ENCODE measurements at regions not wholly inside any gene's neighbourhood (a gene's known extent, or its start where the extent isn't known, plus 50 kb on each side); places are given as distances from the start of the nearest gene placed in this dataset.
A peak's percentile ranks its signal among the peaks of the same experiment; 100 is the strongest.

DNA sequence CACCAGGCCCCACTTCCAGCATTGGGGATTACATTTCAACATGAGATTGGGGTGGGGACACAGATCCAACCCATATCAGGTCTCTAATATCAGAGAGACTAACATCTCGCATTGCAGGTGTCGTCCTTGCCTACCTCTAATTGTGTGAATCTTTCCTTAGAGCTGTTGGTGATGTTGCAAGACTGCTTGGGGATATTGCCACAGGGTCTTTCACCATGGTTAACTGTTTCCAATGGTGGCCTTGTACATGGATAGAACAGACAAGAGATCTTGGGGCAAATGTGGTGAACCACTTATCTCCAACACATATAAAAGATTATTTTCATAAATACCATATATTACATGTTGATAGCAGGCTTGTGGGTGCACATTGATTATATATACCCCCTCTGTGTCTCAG lies 270.3 kb upstream of the LINC00305 start:
- Histone ChIP-seq H3K4me1 (no peaks in the 10 kb centered on the region), H3K27ac (no peak overlapping the region), H3K36me3 (no peaks in the 10 kb centered on the region), H3K9me3 (replicated peaks) (no peaks in the 10 kb centered on the region), H3K27me3 (no peaks in the 10 kb centered on the region), H3K4me3 (no peak overlapping the region)
- DNase-seq = no peak

DNA sequence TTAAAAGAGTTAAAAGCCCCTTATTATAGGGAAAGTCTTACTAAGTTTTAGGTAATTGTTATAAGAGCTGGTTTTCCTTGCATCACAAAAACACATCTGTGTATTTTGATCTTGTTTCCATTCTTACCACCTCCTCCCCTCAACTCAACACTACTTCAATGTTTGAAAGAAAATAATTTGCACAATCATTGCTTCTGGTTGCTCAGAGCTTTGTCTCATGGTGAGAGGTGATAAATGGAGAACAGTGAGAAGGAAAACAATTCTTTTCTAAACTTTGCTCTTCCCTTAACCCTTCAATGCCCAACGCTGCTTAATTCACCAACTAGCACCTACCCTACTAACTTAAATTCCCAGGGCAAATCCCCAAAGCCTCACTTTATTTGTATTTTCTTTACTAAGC lies 268.1 kb upstream of the LINC00305 start:
- Histone ChIP-seq H3K4me3 (no peak overlapping the region), H3K4me1 (no peaks in the 10 kb centered on the region), H3K36me3 (no peaks in the 10 kb centered on the region), H3K27me3 (no peaks in the 10 kb centered on the region), H3K27ac (no peak overlapping the region), H3K9me3 (replicated peaks) (no peaks in the 10 kb centered on the region)
- no peak for DNase-seq

DNA sequence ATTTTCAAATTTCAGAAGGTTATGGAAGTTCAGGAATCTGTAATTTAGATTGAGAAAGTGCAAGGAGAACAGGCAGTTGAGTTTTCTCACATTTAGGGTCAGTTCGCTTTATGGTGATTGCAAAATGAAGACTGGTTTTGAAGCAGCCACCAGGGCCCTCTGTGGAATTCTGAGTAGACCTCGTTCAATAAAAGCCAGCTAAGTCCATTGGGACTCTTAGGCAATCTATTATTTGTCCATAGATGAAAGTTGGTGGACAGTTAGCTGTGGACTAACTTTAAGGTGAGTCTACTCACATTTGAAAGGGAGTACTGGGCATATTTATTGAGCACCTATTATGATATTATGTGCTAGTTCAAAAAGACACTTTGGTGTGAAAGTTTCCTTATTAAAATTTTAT lies 266.3 kb upstream of the LINC00305 start:
- Histone ChIP-seq H3K36me3 (no peaks in the 10 kb centered on the region), H3K27ac (no peak overlapping the region), H3K9me3 (replicated peaks) (no peaks in the 10 kb centered on the region), H3K4me3 (no peak overlapping the region), H3K4me1 (no peaks in the 10 kb centered on the region), H3K27me3 (no peaks in the 10 kb centered on the region)
- DNase-seq = no peak

DNA sequence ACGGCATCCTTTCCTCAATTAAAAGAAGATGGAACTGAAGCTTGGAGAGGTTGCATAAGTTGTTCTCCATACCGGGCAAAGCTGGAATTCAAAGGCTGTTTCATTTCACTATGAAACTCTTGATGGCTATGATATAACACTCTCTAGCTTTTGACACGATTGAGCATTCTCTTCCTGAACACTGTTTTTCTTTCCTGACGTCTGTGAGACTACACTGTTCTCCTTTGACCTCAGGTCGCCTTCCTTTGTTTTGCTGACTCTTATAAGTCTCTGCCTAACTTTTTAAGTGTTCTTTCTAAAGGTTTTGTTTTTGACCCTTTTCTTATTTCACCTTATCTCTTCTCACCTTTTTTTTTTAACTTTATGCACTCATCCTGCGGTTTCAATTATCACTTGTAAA lies 261.8 kb upstream of the LINC00305 start:
- no peak for DNase-seq
- H3K27ac ChIP-seq = no peak overlapping the region
- no peaks in the 10 kb centered on the region for H3K36me3 ChIP-seq
- H3K27me3 ChIP-seq = no peaks in the 10 kb centered on the region
- no peak overlapping the region for H3K4me3 ChIP-seq
- H3K9me3 ChIP-seq (replicated peaks) = no peaks in the 10 kb centered on the region
- no peaks in the 10 kb centered on the region; the same call in 1 of the 2 replicates for H3K4me1 ChIP-seq

DNA sequence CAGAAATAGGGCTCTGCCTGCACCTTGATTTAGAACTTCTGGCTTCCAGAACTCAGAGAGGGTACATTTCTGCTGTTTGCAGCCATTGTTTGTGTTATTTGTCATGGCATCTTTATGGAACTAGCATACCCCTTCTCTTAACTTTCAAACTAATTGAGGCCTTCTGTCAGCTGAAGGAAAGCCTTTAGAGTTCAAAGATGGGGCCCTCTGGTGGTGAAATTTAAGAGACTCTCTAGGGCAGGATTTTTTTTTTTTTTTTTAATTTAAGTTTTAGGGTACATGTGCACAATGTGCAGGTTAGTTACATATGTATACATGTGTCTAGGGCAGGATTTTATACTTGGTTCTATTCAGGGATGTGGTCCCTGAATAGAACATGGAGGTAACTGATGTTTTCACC lies 260.6 kb upstream of the LINC00305 start:
- Histone ChIP-seq H3K27me3 (no peaks in the 10 kb centered on the region), H3K9me3 (replicated peaks) (no peaks in the 10 kb centered on the region), H3K27ac (no peak overlapping the region), H3K4me3 (no peak overlapping the region), H3K36me3 (no peaks in the 10 kb centered on the region), H3K4me1 (peaks cover 5% of the 10 kb centered on the region)
- peak in 1 of 2 experiments; percentile 29 for DNase-seq

DNA sequence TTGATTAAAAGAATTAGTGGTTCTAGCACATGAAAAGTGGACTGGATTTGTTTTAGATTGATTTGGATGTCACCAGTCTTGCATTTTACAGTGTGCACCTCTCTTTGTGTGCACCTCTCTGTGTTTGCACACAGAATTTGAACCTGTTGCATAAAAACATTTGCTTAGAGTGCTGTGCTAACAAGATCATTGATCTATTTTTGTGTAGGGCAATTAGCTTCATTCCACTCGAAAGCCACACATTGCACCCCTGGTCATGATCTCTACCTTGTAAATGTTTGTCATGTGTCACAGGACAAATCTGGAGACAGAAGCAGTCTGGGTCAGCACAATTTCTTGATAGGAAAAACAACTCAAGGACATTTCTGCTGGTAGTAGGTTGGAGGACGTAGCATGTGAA lies 258.7 kb upstream of the LINC00305 start:
- Histone ChIP-seq H3K27ac (no peak overlapping the region), H3K27me3 (no peaks in the 10 kb centered on the region), H3K9me3 (replicated peaks) (no peaks in the 10 kb centered on the region), H3K4me1 (peaks cover 7% of the 10 kb centered on the region), H3K4me3 (no peak overlapping the region), H3K36me3 (no peaks in the 10 kb centered on the region)
- DNase-seq = no peak

DNA sequence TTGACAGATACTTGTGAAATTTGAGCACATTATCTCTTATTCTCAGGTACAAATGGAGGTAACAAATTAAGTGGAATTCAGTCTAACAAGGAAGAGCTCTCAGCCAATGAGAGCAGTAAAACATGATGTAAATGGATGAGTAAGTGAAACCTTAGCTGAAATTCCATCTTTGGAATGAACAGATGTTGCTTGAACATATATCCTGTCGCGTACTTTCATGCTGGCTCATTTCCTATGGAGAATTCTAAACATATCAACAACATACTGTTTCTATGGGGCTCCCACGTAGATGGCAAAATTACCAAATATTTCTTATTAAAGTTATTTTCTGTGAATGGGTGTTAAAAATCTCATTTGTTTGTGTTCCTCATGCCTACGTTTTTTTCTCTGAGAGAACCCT lies 256.3 kb upstream of the LINC00305 start:
- DNase-seq = peak in 1 of 2 experiments; percentile 32
- H3K36me3 ChIP-seq = no peaks in the 10 kb centered on the region
- no peak overlapping the region; the same call in 1 of the 2 replicates for H3K4me3 ChIP-seq
- peaks cover 7% of the 10 kb centered on the region for H3K4me1 ChIP-seq
- H3K27me3 ChIP-seq = no peaks in the 10 kb centered on the region
- peak overlapping the region; percentile 46 for H3K27ac ChIP-seq
- H3K9me3 ChIP-seq (replicated peaks) = no peaks in the 10 kb centered on the region

DNA sequence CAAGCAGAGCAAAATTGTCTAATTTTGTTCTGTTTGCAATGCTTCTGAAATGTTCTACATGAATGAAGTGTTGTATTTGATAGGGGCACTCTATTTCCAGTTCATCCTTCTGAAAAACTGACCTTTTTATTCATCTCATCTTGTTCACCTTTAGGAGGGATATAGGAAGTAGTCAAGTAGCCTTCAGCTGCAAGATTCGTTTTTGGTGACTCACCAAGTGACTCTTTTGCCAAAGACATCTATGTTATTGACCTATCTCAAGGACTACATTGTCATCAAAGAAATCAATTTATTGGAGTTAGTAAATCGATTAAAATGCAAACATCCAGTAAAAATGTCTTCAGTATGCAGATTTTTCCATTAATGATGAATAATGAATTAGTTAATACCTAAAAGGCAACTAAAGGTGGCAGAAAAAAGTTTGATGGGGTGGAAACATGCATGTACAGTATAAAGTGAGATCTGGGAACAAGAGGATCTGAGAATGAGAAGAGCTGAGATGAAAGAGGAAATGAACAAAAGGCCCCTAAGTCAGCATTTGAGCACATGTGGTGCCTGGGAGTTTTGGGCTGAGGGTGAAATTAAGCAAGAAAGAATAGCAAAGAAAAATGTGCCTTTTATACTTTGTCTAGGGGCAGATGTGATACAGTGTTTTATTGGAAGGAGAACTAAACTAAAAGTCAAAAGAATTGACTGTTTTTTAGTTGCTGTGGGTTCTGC lies 255.1 kb upstream of the LINC00305 start:
- no peak overlapping the region for H3K27ac ChIP-seq
- H3K4me1 ChIP-seq = peaks cover 7% of the 10 kb centered on the region
- no peaks in the 10 kb centered on the region for H3K9me3 ChIP-seq (replicated peaks)
- no peaks in the 10 kb centered on the region for H3K36me3 ChIP-seq
- no peak overlapping the region for H3K4me3 ChIP-seq
- DNase-seq = no peak
- H3K27me3 ChIP-seq = no peaks in the 10 kb centered on the region

DNA sequence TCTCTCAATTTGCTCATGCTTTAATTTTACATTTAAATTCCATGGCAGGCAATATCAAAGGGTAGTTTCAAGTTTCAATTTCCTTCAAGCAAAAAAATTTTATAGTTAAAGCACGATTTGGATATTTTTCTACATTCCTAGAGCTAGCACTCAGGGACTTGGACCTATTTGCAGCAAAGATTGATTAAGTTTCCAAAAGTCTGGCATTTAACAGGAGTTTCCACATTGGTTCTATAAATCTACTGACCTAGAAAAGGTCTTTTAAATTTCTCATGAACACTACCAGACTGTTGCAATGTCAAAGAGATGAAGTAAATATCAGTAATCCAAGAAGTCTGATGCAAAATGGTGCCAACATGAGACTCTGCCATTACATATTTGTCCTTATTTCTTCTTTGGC lies 253.7 kb upstream of the LINC00305 start:
- peaks cover 7% of the 10 kb centered on the region for H3K4me1 ChIP-seq
- DNase-seq = no peak

DNA sequence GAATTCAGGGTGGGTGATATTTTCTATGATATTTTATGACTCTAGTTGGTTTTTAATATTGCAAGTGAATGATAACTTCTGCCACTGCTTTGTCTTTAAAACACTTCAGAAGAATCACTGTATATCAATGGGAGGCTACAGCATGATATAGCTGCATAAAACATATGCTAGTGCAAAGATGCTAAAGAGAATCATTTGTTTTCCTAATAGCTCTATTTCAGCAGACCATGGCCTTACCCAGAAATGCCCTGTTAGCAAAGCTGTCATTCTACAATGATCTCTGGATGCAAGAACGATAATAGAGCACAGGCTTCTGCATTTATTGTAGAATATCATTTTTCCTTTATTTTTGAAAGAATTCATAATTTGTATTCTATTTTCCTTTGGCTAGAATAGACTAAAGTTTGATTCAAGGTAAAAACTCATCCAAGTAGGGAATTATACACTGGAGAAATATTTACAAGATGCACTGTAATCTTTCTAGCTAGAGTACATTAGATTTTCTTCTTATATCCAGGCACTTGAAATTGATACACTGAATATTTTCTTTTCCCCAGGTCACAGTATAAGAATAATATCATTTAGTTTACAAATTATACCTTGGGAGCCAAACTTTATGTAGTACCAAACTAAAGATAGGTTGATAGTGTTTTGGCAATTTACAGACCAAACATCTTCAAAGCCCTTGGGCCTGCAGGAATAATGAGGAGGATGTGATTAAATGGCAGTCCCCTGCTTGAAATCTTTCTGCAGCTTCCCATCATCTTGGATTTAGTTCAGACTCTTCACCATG lies 252.6 kb upstream of the LINC00305 start:
- no peak for DNase-seq
- no peak overlapping the region for H3K4me3 ChIP-seq
- H3K27ac ChIP-seq = no peak overlapping the region
- peaks cover 7% of the 10 kb centered on the region for H3K4me1 ChIP-seq
- H3K27me3 ChIP-seq = no peaks in the 10 kb centered on the region
- no peaks in the 10 kb centered on the region for H3K9me3 ChIP-seq (replicated peaks)
- no peaks in the 10 kb centered on the region for H3K36me3 ChIP-seq

More for the DNA sequence above, 253.7 kb upstream of the LINC00305 start:
- no peaks in the 10 kb centered on the region for H3K27me3 ChIP-seq
- no peaks in the 10 kb centered on the region for H3K36me3 ChIP-seq
- H3K27ac ChIP-seq = no peak overlapping the region
- H3K4me3 ChIP-seq = no peak overlapping the region
- no peaks in the 10 kb centered on the region for H3K9me3 ChIP-seq (replicated peaks)

DNA sequence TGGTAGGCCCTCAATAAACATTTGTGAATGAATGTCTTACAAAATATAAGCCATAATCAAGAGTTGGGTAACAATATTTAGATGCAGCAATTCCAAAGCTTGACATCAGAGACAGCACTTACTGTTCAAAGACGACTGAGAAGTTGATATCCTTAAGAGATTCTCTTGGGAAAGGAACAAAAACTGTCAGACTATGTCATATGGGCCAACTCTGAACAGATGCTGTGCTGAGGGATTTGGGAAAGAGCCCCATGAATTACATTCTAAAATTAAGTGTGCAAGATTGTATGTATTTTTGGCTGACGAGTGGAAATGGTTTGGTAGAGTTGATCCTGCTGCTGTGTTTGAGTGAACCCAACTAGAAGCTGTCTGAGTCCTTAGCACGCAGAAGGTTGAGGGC lies 250.7 kb upstream of the LINC00305 start:
- no peaks in the 10 kb centered on the region for H3K36me3 ChIP-seq
- H3K27me3 ChIP-seq = no peaks in the 10 kb centered on the region
- H3K27ac ChIP-seq = no peak overlapping the region
- peaks cover 2% of the 10 kb centered on the region for H3K4me1 ChIP-seq
- DNase-seq = no peak
- no peaks in the 10 kb centered on the region for H3K9me3 ChIP-seq (replicated peaks)
- H3K4me3 ChIP-seq = no peak overlapping the region

DNA sequence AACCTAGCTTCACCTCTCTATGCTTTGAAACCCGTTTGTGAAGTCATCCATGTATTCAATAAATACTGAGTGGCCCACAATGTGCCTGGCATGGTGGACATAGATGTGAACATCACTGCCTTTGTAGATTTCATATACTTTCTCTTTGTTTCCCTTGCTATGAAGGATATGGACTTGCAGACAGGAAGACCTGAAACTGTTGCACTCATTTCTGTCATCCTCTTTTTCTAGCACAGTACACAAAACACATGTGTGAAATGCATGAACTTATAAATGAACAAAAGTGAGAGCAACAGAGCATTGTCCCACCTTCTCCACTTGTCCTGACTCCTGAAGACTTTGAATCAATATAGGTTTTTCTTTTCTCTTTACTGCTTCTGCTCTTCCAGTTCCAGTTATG lies 249.4 kb upstream of the LINC00305 start:
- Histone ChIP-seq H3K9me3 (replicated peaks) (no peaks in the 10 kb centered on the region), H3K4me3 (no peak overlapping the region), H3K27me3 (no peaks in the 10 kb centered on the region), H3K36me3 (no peaks in the 10 kb centered on the region), H3K4me1 (no peaks in the 10 kb centered on the region), H3K27ac (no peak overlapping the region)
- DNase-seq = no peak

DNA sequence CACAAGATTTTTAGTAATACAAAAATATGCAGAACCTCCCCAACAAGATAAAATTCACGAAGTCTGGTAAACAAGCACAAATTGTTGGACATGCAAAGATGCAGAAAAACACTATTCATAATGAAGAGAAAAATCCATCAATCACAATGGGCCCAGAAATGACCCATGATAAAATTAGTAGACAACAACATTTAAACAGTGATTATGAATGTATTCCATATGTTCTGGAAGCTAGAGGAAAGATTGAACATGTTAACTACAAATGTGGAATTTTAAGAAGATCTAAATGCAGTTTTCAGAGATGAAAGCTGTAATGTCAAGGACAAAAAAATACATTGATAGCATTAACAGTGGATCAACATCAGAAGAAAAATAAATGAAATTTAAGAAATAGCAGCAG lies 243.3 kb upstream of the LINC00305 start:
- Histone ChIP-seq H3K27me3 (no peaks in the 10 kb centered on the region), H3K4me3 (no peak overlapping the region), H3K36me3 (no peaks in the 10 kb centered on the region), H3K9me3 (replicated peaks) (no peaks in the 10 kb centered on the region), H3K4me1 (no peaks in the 10 kb centered on the region), H3K27ac (no peak overlapping the region)
- no peak for DNase-seq

DNA sequence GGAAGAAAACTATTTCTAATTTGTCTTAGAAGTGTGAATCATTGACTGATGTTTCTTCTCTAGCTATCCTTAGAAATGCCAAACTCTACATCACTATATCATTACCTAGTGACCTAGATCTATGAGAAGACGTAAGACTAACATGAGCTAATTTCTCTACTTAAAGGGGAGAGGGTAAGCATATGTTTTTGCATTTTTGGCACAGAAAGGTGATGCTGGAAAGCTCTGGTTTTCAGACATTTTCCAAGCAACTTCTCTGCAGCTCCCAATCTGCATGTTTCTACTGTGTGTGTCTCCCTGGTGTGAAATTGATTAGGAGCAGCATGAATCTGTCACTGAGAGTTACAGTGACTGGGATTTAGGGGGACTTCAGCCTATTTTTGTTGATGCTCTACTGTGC lies 235.2 kb upstream of the LINC00305 start:
- Histone ChIP-seq H3K27ac (no peak overlapping the region), H3K9me3 (replicated peaks) (no peaks in the 10 kb centered on the region)

DNA sequence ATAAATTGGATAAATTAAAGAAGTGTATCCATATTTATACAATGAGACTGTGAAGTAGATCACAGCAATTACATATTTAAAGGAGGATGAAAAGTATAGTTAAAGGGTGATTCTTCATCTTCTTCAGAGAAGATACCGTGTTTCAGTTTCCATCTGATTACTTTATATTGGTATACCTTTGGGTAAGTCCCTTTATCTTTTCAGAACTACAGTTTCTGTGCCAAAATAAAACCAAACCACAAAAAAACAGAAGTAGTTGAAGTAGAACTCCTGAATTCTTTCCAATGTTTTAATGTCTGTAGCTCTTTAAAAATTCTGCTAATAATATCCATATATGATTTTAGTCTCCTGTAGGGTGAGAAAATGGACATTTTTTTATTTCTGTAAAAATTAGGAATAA lies 231.2 kb upstream of the LINC00305 start:
- H3K27me3 ChIP-seq = no peaks in the 10 kb centered on the region
- no peak for DNase-seq
- H3K4me1 ChIP-seq = no peaks in the 10 kb centered on the region
- H3K9me3 ChIP-seq (replicated peaks) = no peaks in the 10 kb centered on the region
- no peaks in the 10 kb centered on the region for H3K36me3 ChIP-seq
- H3K4me3 ChIP-seq = no peak overlapping the region
- no peak overlapping the region for H3K27ac ChIP-seq

More for the DNA sequence above, 235.2 kb upstream of the LINC00305 start:
- no peaks in the 10 kb centered on the region for H3K27me3 ChIP-seq
- H3K4me3 ChIP-seq = no peak overlapping the region
- DNase-seq = no peak
- no peaks in the 10 kb centered on the region for H3K4me1 ChIP-seq
- no peaks in the 10 kb centered on the region for H3K36me3 ChIP-seq

DNA sequence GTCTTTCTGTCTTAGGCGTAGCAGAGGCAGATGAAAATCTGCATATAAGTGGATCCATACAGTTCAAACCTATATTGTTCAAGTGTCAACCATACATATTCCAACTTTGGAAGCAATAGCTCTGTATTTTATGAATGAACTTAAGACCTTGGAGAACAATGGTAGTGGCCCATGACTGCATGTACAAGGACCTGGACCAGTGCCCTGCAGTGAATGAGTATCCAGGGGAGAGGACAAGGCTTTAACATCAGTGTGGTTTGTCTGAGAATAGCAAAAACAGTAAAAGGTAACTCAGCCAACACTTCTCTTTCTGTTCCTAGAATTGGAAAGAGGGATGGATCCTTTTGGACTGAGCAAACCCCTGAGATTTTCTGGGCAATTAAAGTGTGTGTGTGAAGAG lies 230.8 kb upstream of the LINC00305 start:
- no peak overlapping the region for H3K4me3 ChIP-seq
- H3K36me3 ChIP-seq = no peaks in the 10 kb centered on the region
- H3K9me3 ChIP-seq (replicated peaks) = no peaks in the 10 kb centered on the region
- no peak for DNase-seq
- H3K27me3 ChIP-seq = no peaks in the 10 kb centered on the region
- no peak overlapping the region for H3K27ac ChIP-seq
- no peaks in the 10 kb centered on the region for H3K4me1 ChIP-seq

Measured in SJCRH30 (cell line).